Neural cell (in vitro differentiated cells): ENCODE measurements at regions not wholly inside any gene's neighbourhood (a gene's known extent, or its start where the extent isn't known, plus 50 kb on each side); places are given as distances from the start of the nearest gene placed in this dataset.

Source experiments
- H2AFZ ChIP-seq: fragments of 200-600, 300-800 bp; sonication (generic), shearing (Covaris generic); 2 replicates; pipeline ENCODE4 v1.6.0; 2014; ENCODE audit warnings: low read depth, mild to moderate bottlenecking, antibody characterized with exemption, low read length, moderate library complexity
- H3F3A ChIP-seq: fragments of 200-600 bp; shearing (Covaris generic); 2 replicates; pipeline ENCODE4 v1.6.1; 2016; ENCODE audit warnings: mild to moderate bottlenecking, moderate library complexity, mixed read lengths, antibody characterized with exemption, low read length; ENCODE audit not compliant: insufficient read depth, poor library complexity, severe bottlenecking
- H3K27ac ChIP-seq: fragments of 200-600, 300-800 bp; sonication (generic), shearing (Covaris generic); 2 replicates; pipeline ENCODE4 v1.5.1; 2014; ENCODE audit warnings: mild to moderate bottlenecking, low read length, moderate library complexity
- H3K27me3 ChIP-seq: fragments of 300-800, 200-600 bp; sonication (generic), shearing (Covaris generic); 2 replicates; pipeline ENCODE4 v1.6.0; 2014; ENCODE audit warnings: mild to moderate bottlenecking, low read depth, low read length, moderate library complexity; ENCODE audit not compliant: insufficient read depth
- H3K36me3 ChIP-seq: fragments of 300-800, 200-600 bp; sonication (generic), shearing (Covaris generic); 2 replicates; pipeline ENCODE4 v1.5.1; 2014; ENCODE audit warnings: mild to moderate bottlenecking, antibody characterized with exemption, low read length, moderate library complexity; ENCODE audit not compliant: insufficient read depth
- H3K4me2 ChIP-seq: fragments of 300-800, 200-600 bp; sonication (generic), shearing (Covaris generic); 2 replicates; pipeline ENCODE4 v1.6.0; 2014; ENCODE audit warnings: mild to moderate bottlenecking, low read length
- H3K4me3 ChIP-seq: fragments of 300-800, 200-600 bp; sonication (generic), shearing (Covaris generic); 2 replicates; pipeline ENCODE4 v1.5.1; 2014; ENCODE audit warnings: mild to moderate bottlenecking, low read length, moderate library complexity
- H3K79me2 ChIP-seq: fragments of 200-600 bp; shearing (Covaris generic); replicated peaks from 2 replicates; pipeline ENCODE4 v1.6.0; 2014; ENCODE audit warnings: mild to moderate bottlenecking, low read length, moderate library complexity; ENCODE audit not compliant: insufficient read depth
- H3K9ac ChIP-seq: fragments of 300-800, 200-600 bp; sonication (generic), shearing (Covaris generic); 2 replicates; pipeline ENCODE4 v1.6.1; 2016; ENCODE audit warnings: mild to moderate bottlenecking, low read length, mixed read lengths
- H3K9me2 ChIP-seq: fragments of 200-600 bp; shearing (Covaris generic); 2 replicates; pipeline ENCODE4 v1.6.1; 2016; ENCODE audit warnings: mild to moderate bottlenecking, low read length, mixed read lengths; ENCODE audit not compliant: insufficient read depth
- H3K9me3 ChIP-seq: fragments of 200-600, 300-800 bp; sonication (generic), shearing (Covaris generic); 2 replicates; pipeline ENCODE4 v1.6.1; 2016; ENCODE audit warnings: mild to moderate bottlenecking, mixed run types, low read length, moderate library complexity, mixed read lengths
- H4K20me1 ChIP-seq: fragments of 200-600 bp; shearing (Covaris generic); 2 replicates; pipeline ENCODE4 v1.6.1; 2016; ENCODE audit warnings: mild to moderate bottlenecking, mixed run types; ENCODE audit not compliant: insufficient read depth
- EP300 ChIP-seq: fragments of 450-650 bp; conservative IDR thresholded peaks from 2 replicates; pipeline ENCODE4 v1.6.1; 2014; ENCODE audit warnings: antibody characterized with exemption, mild to moderate bottlenecking, moderate library complexity; ENCODE audit not compliant: poor library complexity, severe bottlenecking
- EZH2 ChIP-seq: fragments of 200-600, 300-800 bp; shearing (Covaris generic), sonication (generic); IDR thresholded peaks from 2 replicates; pipeline ENCODE4 v1.6.1; 2014; ENCODE audit warnings: antibody characterized with exemption, low read length, borderline replicate concordance, mild to moderate bottlenecking; ENCODE audit not compliant: insufficient read depth, poor library complexity, severe bottlenecking
- MXI1 ChIP-seq: fragments of 450-650 bp; conservative IDR thresholded peaks from 2 replicates; pipeline ENCODE4 v1.6.1; 2014; ENCODE audit warnings: antibody characterized with exemption, mild to moderate bottlenecking; ENCODE audit not compliant: poor library complexity, severe bottlenecking
- POLR2AphosphoS5 ChIP-seq: IDR thresholded peaks from 2 replicates; pipeline ENCODE4 v1.6.1; 2012
- RAD21 ChIP-seq: fragments of 450-650 bp; conservative IDR thresholded peaks from 2 replicates; pipeline ENCODE4 v1.6.1; 2014; ENCODE audit warnings: antibody characterized with exemption, mild to moderate bottlenecking, moderate library complexity
- REST ChIP-seq: IDR thresholded peaks from 2 replicates; pipeline ENCODE4 v1.6.1; 2012; ENCODE audit warnings: borderline replicate concordance
- TAF1 ChIP-seq: IDR thresholded peaks from 2 replicates; pipeline ENCODE4 v1.6.1; 2012; ENCODE audit warnings: low read depth
- TF ChIP-seq, protein P1 (sequence below): fragments of 450-650 bp; IDR thresholded peaks from 2 replicates; pipeline ENCODE4 v1.5.1; 2014; ENCODE audit warnings: antibody characterized with exemption, mild to moderate bottlenecking, moderate library complexity; ENCODE audit not compliant: poor library complexity, severe bottlenecking

DNA sequence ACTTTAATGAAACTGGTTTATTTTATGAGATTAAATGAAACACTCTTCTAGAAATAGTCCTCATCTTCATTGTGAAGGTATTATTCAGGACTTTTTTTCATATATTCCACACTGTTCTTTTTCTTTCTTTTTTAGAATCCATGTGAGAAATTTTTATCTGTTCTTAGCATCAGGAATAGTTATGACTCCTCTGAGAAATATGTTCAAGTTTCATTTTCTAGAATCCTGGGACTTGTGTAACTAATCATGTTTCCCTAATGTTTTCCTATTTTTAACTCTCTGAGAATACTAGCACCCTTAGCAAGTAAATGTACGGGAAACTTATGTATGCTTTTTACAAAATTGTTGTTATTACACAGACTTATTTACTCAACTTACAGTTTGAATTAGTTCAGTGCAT, 407.8 kb downstream of the CBLN4 start:
- TF ChIP-seq EZH2 (no peak), REST (no peak), EP300 (no peak), MXI1 (no peak), TAF1 (no peak), POLR2AphosphoS5 (no peak), RAD21 (no peak)
- TF ChIP-seq, protein P1, sequence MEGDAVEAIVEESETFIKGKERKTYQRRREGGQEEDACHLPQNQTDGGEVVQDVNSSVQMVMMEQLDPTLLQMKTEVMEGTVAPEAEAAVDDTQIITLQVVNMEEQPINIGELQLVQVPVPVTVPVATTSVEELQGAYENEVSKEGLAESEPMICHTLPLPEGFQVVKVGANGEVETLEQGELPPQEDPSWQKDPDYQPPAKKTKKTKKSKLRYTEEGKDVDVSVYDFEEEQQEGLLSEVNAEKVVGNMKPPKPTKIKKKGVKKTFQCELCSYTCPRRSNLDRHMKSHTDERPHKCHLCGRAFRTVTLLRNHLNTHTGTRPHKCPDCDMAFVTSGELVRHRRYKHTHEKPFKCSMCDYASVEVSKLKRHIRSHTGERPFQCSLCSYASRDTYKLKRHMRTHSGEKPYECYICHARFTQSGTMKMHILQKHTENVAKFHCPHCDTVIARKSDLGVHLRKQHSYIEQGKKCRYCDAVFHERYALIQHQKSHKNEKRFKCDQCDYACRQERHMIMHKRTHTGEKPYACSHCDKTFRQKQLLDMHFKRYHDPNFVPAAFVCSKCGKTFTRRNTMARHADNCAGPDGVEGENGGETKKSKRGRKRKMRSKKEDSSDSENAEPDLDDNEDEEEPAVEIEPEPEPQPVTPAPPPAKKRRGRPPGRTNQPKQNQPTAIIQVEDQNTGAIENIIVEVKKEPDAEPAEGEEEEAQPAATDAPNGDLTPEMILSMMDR: no peak
- Histone ChIP-seq H3K36me3 (no peaks in the 10 kb centered on the region), H3K9ac (no peak overlapping the region), H2AFZ (no peak overlapping the region), H3K27me3 (no peaks in the 10 kb centered on the region), H3K79me2 (no peaks in the 10 kb centered on the region), H3F3A (no peaks in the 10 kb centered on the region), H3K9me3 (no peaks in the 10 kb centered on the region), H3K4me2 (no peak overlapping the region), H3K9me2 (no peaks in the 10 kb centered on the region), H3K27ac (no peak overlapping the region), H3K4me3 (no peak overlapping the region), H4K20me1 (no peaks in the 10 kb centered on the region)

DNA sequence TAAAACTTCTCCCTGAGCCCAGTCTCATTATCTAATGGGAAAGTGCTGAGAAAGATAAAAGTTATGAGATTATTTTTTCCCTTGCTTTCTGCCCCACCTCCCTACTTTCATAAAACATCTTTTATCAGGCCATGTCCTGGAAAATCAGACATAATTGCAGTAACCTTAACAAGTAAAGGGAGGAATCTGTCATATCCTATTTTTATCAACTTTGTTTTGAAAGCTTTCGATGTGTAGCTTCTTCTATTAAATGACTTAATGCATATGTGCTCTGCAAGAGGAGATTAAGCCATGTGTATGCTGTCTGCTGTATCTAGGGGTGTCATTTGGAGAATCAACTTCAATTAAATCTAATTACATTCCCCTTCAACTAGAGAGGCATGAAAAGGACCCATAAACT, 408.9 kb downstream of the CBLN4 start:
- TF ChIP-seq POLR2AphosphoS5: no peak
- TF ChIP-seq REST: no peak
- TF ChIP-seq EZH2: no peak
- no peak for TF ChIP-seq EP300
- TF ChIP-seq RAD21: no peak
- Histone ChIP-seq H3K4me3 (no peak overlapping the region), H3F3A (no peaks in the 10 kb centered on the region)

More for the DNA sequence above, 408.9 kb downstream of the CBLN4 start:
- H3K27ac ChIP-seq: no peak overlapping the region
- H4K20me1 ChIP-seq: no peaks in the 10 kb centered on the region
- H3K9me2 ChIP-seq: no peaks in the 10 kb centered on the region
- no peaks in the 10 kb centered on the region for H3K27me3 ChIP-seq
- H2AFZ ChIP-seq: no peak overlapping the region
- no peak overlapping the region for H3K9ac ChIP-seq
- H3K36me3 ChIP-seq: no peaks in the 10 kb centered on the region
- no peaks in the 10 kb centered on the region for H3K79me2 ChIP-seq
- H3K4me2 ChIP-seq: no peak overlapping the region
- H3K9me3 ChIP-seq: no peaks in the 10 kb centered on the region
